GM21367 (cell line): ENCODE measurements at regions not wholly inside any gene's neighbourhood (a gene's known extent, or its start where the extent isn't known, plus 50 kb on each side); places are given as distances from the start of the nearest gene placed in this dataset.

Experiments
- ATAC-seq: cut with Tn5 transposase; IDR thresholded peaks from one replicate; pipeline ENCODE4 v1.9.1; 2021; ENCODE audit not compliant: unreplicated experiment

DNA sequence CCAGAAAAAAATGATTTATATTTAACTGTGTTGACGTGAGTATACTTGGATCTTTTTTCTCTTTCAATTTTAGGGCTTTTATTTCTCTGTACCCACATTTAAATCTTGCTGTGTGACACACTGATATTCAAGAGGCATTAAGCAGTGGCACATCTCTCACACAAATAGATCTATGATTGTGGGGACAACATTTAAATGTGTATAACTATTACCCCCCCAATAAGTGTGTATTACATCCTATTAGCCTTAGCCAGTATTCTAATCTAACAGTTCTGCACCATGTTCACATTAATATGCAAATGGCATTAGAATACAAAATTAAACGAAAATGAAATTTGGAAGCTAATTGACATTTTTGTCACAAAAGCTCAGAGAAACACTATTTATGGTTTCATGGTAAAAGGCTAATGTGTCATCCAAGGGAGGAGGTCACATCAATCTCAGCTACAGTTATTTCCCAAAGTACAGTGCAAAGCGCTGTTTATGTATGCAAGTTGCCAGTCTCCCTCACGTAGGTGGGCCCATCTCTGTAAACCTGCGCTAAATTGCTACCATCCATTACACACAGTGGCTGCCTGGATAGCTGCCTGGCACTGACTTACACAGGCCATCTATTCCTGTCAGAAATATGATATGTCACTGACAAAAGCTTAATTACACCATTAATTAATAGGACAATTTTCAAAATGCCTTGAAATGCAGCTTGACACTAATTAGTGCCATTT is 984.7 kb upstream of the PCDH9 start:
- no peak for ATAC-seq

DNA sequence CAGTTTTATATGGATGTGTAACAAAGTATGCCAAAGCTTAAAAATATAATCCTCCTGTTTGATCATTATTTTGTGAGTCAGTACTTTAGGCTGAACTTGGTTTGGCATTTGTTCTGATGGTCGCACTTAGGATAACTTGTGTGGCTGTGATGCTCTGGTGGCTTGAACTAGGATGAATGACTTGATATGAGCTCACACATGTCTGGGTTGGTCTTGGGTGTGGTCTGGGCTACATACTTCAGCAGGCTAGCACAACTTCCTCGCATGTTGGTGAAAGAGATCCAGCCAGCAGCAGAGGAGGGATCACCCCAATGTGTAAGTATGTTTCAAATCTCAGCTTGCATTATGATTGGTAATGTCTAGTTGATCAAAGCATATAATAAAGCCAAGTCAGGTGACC is 969.1 kb upstream of the PCDH9 start:
- no peak for ATAC-seq

DNA sequence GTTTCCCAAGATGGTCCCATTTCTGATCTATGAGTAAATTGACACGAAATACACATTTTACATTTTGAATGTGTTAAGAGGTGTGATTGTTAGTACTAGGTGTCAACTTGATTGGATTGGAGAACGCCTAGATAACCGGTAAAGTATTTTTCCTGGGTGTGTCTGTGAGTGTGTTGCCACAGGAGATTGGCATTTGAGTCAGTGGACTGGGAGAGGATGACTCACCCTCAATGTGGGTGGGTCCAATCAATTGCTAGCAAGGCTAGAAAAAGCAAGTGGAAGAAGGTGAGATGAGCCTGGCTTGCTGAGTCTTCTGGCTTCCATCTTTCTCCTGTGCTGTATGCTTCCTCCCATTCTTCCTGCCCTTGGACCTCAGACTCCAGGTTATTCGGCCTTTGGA is 960.7 kb upstream of the PCDH9 start:
- ATAC-seq = no peak

DNA sequence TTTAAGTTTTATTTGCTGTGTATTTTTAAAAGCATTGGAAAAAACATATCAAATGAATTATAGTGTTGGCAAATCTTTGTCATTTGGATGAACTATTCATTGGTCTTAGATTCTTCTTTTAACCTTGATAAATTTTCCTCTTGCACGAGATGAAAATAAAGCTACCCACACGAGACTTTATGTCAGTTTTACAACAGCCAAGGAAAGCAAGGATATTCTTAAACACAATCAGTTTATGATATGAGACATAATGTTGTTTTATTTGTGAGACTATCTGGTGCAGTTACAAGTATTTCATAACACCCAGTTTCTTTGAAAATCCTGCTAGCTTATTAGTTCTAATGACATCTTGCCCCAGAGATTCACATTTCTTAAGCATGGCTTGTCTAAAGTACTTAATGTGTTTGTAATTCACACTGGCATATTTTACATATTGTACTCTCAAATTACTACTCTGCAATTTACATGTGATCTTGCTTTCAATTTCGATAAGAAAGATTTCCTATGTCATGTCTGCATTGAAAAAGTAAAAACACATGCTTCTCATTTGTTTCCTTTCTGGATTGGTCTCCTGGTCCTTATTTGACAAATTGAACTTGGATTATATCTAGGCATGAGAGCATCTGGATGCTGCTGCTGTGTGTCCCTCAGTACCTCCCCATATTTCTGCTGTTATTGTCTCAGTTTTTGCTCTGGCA is 955.5 kb upstream of the PCDH9 start:
- no peak for ATAC-seq

DNA sequence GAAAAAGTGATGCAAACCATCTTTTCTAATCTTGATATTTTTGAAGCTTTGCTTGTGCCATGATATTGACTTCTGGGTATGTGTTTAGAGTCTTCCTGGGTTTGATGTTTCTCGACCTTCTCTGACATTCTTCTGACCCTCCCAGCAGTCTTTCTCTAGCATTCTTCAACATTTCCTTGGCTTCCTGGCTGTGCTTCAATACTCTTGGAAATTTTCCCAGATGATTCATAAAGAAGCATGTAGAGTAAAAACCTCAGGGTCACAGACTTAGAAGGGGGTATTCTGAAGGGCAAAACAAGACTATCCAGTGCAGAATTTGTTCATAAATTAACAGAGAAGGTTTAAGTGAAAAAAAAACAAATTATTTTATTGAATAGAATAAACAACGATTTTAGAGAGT is 946.3 kb upstream of the PCDH9 start:
- ATAC-seq = no peak

GRCh38 chr13:68174893-68175292 is 944.8 kb upstream of the PCDH9 start:
- no peak for ATAC-seq

DNA sequence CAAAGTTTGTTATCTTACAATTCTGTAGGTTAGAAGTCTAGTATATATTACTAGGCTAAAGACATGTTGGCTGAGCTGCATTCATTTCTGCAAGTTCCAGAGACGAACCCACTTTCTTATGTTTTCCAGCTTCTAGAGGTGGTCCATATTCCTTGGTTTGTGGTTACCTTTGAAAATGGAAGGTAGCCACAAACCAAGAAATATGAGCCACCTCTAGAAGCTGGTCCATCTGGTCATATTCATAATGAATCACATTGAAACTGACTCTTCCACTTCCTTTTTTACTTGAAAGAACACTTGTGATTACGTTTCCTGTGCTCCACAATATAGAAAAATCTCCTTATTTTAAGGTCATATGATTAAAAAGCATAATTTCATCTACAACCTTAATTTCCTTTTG is 943.0 kb upstream of the PCDH9 start:
- ATAC-seq = no peak

GRCh38 chr13:68170961-68171360 is 940.8 kb upstream of the PCDH9 start:
- ATAC-seq = no peak

DNA sequence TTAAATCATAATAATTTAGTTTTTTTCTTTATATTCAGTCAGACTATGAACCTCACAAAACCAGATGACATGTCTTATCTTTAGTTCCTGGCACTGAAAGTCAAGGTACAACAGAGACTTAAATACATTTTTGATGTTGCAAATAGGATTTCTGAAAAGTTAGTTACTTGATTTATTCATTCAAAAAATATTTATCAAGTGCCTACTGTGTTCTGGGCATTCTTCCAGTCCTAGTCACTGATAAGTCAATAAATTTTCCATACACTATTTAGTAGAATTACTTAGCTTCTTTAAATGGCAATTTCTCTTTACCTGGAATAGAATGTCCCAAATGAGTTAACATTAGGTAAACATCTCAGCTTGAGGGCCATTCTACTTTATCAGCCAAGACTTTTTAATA is 938.3 kb upstream of the PCDH9 start:
- ATAC-seq = no peak

GRCh38 chr13:68160466-68160865 is 930.3 kb upstream of the PCDH9 start:
- ATAC-seq = no peak

DNA sequence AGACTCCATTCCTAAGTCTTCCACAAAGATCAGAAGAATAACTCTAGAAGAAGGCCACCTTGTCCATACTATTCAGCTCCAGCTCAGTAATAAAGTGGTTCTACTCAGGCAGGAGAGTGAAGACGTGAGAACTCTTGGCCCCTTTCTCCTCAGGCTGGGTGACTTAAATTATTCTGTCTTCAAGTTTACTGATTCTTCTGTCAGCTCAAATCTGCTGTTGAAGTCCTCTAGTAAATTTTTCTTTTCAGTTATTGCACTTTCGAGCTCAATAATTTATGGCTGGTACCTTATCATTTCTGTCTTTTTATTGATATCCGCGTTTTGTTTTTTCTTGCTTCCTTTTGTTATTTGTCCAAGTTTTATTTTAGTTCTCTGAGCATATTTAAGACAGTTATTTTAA is 922.3 kb upstream of the PCDH9 start:
- no peak for ATAC-seq

DNA sequence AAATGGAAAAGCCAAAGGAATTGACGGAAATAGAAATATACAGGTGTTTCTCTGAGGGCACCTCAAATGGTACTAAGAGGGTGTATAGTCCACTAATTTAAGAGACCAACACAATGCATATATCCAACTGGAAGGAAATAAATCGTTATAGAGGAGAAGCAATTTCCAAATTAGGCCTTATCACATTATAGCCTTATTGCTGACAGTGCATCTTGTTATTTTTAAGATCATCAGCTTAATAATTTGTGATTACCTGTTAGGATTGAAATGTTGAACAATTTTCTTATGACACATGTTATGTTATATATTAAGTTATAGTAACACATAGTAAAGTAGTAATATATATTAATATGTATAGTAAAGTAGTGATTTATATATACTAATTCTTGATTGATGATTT is 915.7 kb upstream of the PCDH9 start:
- no peak for ATAC-seq

GRCh38 chr13:68128297-68128915 is 898.3 kb upstream of the PCDH9 start:
- no peak for ATAC-seq

DNA sequence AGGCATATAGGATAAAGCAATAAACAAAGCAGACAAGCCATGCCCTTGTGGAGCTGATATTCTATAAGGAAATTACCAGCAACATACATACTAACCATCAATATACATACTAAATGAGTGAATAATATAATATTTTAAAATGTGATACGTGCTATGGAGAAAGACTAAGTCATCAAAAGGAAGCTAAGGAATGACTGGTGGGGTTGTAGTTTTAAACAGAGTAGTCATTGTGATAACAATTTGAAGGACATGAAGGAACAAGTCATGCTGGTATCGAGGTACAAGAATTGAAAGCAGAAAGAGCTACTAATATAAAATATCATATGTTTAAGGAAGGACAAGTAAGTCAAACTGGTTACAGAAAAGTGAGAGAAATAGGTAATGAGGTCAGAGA is 894.9 kb upstream of the PCDH9 start:
- no peak for ATAC-seq

DNA sequence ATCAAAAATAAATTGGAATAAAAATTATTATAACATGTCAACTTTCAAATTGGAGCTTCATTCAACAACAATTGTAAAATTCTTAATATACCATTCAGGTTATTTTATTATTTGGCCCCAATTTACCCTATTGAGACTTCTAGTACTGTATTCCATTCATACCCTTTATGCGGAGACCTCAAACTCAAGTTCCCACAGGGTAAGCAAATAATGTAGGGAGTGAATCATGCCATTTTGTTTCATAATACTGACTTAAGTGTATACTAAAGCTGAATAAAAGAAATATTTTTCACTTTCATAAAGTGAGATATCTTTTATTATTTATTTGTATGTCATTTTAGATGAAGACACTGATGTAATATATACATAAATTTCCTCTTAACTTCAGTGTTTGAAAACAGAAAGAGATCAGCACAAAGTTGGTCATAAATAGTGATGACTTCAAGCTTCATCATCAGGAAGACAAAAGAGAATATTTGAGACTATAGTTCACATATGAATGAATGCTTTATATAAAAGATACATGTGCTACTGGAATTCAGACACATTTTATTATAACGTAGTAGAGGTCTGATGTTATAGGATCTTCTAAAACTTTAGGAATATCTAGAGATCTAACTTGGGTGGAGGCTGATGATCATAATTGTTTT is 894.4 kb upstream of the PCDH9 start:
- no peak for ATAC-seq

GRCh38 chr13:68110178-68110768 is 880.1 kb upstream of the PCDH9 start:
- ATAC-seq = no peak

GRCh38 chr13:68107667-68108066 is 877.5 kb upstream of the PCDH9 start:
- ATAC-seq = no peak

DNA sequence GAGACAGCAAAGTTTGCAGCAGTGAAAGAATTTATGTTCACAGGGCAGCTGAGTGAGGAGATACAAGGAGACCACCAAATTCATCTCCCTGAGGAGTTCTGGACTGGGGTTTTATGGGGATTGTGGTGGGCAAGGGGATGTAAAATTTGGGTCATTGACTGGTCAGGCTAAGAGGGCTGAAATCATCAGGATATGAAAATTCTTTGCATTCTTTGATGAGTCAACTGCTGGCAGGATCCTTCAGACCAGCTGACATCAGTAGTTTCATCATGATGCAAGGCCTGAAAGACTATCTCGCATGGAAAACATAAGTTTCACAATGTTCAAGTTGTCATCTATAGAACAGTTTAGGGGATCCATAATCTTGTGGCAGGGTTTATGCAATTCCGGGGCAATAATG is 869.5 kb upstream of the PCDH9 start:
- no peak for ATAC-seq

GRCh38 chr13:68081061-68081460 is 850.9 kb upstream of the PCDH9 start:
- no peak for ATAC-seq

GRCh38 chr13:68078874-68079273 is 848.7 kb upstream of the PCDH9 start:
- no peak for ATAC-seq

DNA sequence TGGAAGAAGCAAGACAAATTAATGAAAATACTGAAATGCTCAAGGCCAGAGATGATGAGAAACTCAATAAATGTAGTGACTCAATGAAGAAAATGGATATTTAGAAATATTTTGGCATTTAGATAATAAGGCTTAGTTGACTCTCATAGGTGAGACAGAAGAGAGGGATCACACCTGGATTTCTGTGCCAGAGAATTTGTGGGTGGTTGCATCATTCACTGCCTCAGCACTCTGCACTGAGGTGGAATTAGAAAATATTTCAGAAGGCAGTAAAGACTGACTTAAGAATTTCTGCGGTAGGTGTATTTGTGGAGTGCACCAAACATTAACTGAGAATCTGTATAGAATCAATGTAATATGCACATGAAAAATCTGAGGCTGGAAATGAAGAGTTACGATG is 848.3 kb upstream of the PCDH9 start:
- no peak for ATAC-seq

- ATAC-seq = no peak
Measured at GRCh38 chr13:68076046-68076445, 845.9 kb upstream of the PCDH9 start.
